ENCODE measurements at regions not wholly inside any gene's neighbourhood (a gene's known extent, or its start where the extent isn't known, plus 50 kb on each side); places are given as distances from the start of the nearest gene placed in this dataset.

DNA sequence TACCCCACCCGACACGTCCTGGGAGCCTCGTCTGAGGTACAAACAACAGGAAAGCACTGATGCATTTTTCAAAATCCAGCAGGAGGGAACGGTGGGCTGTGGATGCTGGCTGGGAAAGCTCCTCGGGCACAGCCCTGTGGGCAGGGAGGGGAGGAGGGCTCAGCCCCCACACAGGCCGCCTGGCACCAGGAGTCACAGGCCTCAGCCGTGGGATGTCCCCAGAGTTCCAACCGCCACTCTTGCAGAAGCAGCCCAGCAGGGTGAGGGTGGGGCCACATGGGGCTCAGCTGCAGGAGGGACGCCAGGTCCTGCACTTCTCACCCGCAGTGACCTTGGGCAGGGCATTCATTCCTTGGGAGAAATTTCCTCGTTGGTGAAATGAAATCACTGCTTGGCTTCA lies 274.6 kb downstream of the BRD1 start:
- 58 to 71% methylated on average over 11 of the region's 11 CpGs for WGBS, 2 donors
- no peak for TF ChIP-seq CTCF (IDR thresholded peaks at IDR 0.05)
- no peak for TF ChIP-seq EP300 (IDR thresholded peaks at IDR 0.05)
- no peak for TF ChIP-seq POLR2A (IDR thresholded peaks at IDR 0.05)
- Histone ChIP-seq H3K27ac (no peak overlapping the region), H3K36me3 (no peaks in the 10 kb centered on the region), H3K27me3 (no peaks in the 10 kb centered on the region), H3K4me1 (no peaks in the 10 kb centered on the region), H3K4me3 (no peak overlapping the region), H3K9me3 (peaks cover 0 to 50% (median 0%) of the 10 kb centered on the region in 4 donors)
- no peak for DNase-seq (ENCODE audit: low spot score in 2 of 2)

DNA sequence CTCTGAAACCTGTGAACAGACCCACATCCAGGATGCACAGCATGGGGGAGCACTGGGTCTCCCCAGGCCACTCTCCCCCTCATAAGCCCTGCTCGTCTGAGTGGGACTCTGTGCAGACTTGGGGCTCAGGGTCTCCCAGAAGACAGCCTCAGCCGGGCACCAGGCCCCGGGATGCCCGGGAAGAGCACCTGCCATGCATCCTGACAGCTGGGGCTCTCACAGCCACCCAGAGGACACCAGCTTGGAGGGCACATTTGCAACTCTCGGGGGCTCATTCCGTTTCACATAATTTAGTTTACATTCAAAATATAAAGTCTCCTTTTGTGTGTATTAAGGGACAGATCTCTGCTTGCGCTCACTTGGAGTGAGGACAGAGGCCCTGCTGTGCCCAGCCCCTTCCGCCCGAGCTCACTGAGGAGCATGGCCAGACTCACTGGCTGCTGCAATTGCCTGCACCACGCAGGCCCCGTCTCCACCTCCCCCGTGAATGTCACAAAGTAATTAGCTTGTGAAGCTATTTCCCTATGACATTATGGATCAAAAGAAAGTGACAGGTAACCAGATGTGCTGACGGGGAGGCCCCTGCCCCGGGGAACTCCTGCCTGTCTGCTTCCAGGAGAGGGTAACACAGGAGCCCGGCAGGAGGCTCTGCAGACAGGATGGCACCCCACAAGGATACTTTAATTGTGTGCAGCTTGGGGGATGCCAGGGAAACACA lies 275.6 kb downstream of the BRD1 start:
- H3K27ac ChIP-seq = no peak overlapping the region
- H3K9me3 ChIP-seq = peaks cover 0 to 55% (median 0%) of the 10 kb centered on the region in 4 donors
- no peak for DNase-seq (ENCODE audit: low spot score in 2 of 2)
- no peaks in the 10 kb centered on the region for H3K27me3 ChIP-seq
- H3K4me1 ChIP-seq = no peaks in the 10 kb centered on the region
- H3K36me3 ChIP-seq = no peaks in the 10 kb centered on the region
- TF ChIP-seq EP300 (IDR thresholded peaks at IDR 0.05) (no peak), CTCF (IDR thresholded peaks at IDR 0.05) (no peak), POLR2A (IDR thresholded peaks at IDR 0.05) (no peak)
- 45 to 47% methylated on average over 15 of the region's 15 CpGs for WGBS, 2 donors
- H3K4me3 ChIP-seq = no peak overlapping the region

DNA sequence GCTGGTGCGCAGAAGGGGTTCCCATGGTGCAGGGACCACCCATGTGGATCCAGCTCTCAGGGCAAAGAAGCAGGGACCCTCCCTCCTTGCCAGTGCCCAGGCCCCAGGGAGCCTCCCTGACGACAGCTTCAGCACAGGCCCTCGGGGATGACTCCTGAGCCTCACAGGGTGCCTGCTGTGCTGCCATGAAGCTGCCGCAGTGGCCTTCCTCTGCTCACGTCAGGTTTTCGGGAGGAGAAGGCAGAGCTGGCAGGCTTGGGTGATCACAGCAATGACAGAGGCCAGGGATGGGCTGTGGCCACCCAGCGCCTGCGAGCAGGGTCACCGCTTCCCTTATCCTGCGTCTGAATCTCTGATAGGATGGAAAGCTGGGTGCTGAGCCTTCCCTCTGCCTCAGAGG lies 276.2 kb downstream of the BRD1 start:
- Histone ChIP-seq H3K9me3 (peaks cover 0 to 60% (median 0%) of the 10 kb centered on the region in 4 donors), H3K36me3 (no peaks in the 10 kb centered on the region), H3K4me1 (no peaks in the 10 kb centered on the region), H3K27me3 (no peaks in the 10 kb centered on the region), H3K27ac (no peak overlapping the region), H3K4me3 (no peak overlapping the region)
- TF ChIP-seq CTCF (IDR thresholded peaks at IDR 0.05) (no peak), POLR2A (IDR thresholded peaks at IDR 0.05) (no peak), EP300 (IDR thresholded peaks at IDR 0.05) (no peak)
- no peak for DNase-seq (ENCODE audit: low spot score in 2 of 2)
- WGBS, 2 donors = 85 to 86% methylated on average over 10 of the region's 10 CpGs

DNA sequence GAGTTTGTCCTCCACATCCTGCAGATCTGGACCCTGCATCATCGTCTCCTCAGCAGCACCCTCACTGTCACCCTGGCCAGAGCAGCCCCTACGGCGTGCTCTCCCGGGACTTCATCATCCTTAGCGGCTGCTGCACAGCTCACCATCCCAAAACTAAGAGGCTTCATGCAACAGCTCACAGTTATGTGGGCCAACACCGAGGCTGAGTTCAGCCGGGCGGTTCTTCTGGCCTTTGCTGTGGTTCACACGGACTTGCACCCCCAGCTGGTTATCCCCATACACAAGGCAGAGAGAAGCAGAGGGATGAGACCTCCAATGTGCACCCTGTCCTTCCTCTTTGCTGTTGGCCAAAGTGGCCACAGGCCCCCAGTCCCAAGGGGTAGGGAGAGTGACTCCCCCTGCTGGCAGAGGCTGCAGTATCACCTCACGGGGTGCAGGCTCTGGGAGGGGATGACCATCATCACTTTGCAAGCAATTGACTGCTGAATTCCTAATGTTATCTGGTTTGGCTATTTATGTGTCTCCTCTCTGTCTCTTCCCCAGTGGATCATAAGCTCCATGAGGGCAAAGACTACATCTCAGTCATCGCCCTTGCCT lies 276.8 kb downstream of the BRD1 start:
- H3K27me3 ChIP-seq = no peaks in the 10 kb centered on the region
- no peak for TF ChIP-seq EP300 (IDR thresholded peaks at IDR 0.05)
- TF ChIP-seq CTCF (IDR thresholded peaks at IDR 0.05) = no peak
- TF ChIP-seq POLR2A (IDR thresholded peaks at IDR 0.05) = no peak
- no peaks in the 10 kb centered on the region for H3K4me1 ChIP-seq
- no peak overlapping the region for H3K4me3 ChIP-seq
- no peaks in the 10 kb centered on the region for H3K36me3 ChIP-seq
- no peak for DNase-seq (ENCODE audit: low spot score in 2 of 2)
- 89 to 96% methylated on average over 11 of the region's 11 CpGs for WGBS, 2 donors
- H3K27ac ChIP-seq = no peak overlapping the region
- H3K9me3 ChIP-seq = peaks cover 0 to 62% (median 0%) of the 10 kb centered on the region in 4 donors

- H3K27me3 ChIP-seq = no peaks in the 10 kb centered on the region
- no peak overlapping the region for H3K4me3 ChIP-seq
- H3K4me1 ChIP-seq = no peaks in the 10 kb centered on the region
- H3K27ac ChIP-seq = no peak overlapping the region
- DNase-seq (ENCODE audit: low spot score in 2 of 2) = no peak
- WGBS, 2 donors = 88 to 93% methylated on average over 3 of the region's 3 CpGs
- H3K9me3 ChIP-seq = peaks cover 0 to 61% (median 0%) of the 10 kb centered on the region in 4 donors
- TF ChIP-seq CTCF (IDR thresholded peaks at IDR 0.05) (no peak), EP300 (IDR thresholded peaks at IDR 0.05) (no peak), POLR2A (IDR thresholded peaks at IDR 0.05) (no peak)
- no peaks in the 10 kb centered on the region for H3K36me3 ChIP-seq
These were observed 277.6 kb downstream of the BRD1 start for GRCh38 chr22:49550141-49550430.

Measured in tibial nerve (tissue), 4 donors.